Activated B cell treated with CpG ODN at 0.5 μM for 24 hours (primary cell): ENCODE measurements at regions not wholly inside any gene's neighbourhood (a gene's known extent, or its start where the extent isn't known, plus 50 kb on each side); places are given as distances from the start of the nearest gene placed in this dataset.

ENCODE experiments used
- ATAC-seq: fragments of 200-7000 bp; cut with Tn5 transposase; one replicate; pipeline ENCODE4 v1.10.0; 2021; ENCODE audit warnings: low read depth, mild to moderate bottlenecking, moderate library complexity
- CTCF ChIA-PET: fragments of 350-600 bp; sonication (Branson Sonifier 250); formaldehyde crosslinking; loops from one replicate; lab custom pipeline; 2021; ENCODE audit warnings: antibody characterized with exemption; lab: Charles Lee
- POLR2A ChIA-PET: fragments of 350-600 bp; sonication (Branson Sonifier 250); formaldehyde crosslinking; loops from one replicate; lab custom pipeline; 2021; ENCODE audit warnings: antibody characterized with exemption; lab: Charles Lee
- DNase-seq: peaks from one replicate; pipeline ENCODE4 v3.0.0; 2022
- H3K27ac Mint-ChIP-seq: one replicate; pipeline ENCODE4 v1.8.0; 2020; ENCODE audit warnings: mixed read lengths
- H3K27me3 Mint-ChIP-seq: one replicate; pipeline ENCODE4 v1.8.0; 2021; ENCODE audit warnings: mixed read lengths
- H3K36me3 Mint-ChIP-seq: one replicate; pipeline ENCODE4 v1.8.0; 2021; ENCODE audit warnings: low read depth, mixed read lengths
- H3K4me1 Mint-ChIP-seq: one replicate; pipeline ENCODE4 v1.8.0; 2021; ENCODE audit warnings: mixed read lengths
- H3K4me3 Mint-ChIP-seq: one replicate; pipeline ENCODE4 v1.8.0; 2020; ENCODE audit warnings: mild to moderate bottlenecking, mixed read lengths
- H3K9me3 Mint-ChIP-seq: one replicate; pipeline ENCODE4 v1.8.0; 2020; ENCODE audit warnings: mixed read lengths
- CTCF ChIP-seq: fragments of 200-600 bp; IDR thresholded peaks from one replicate; pipeline ENCODE4 v1.8.0; 2022; ENCODE audit warnings: antibody characterized with exemption, mild to moderate bottlenecking
- intact Hi-C: fragments of 100-400 bp; cut with micrococcal nuclease; formaldehyde crosslinking; loops from one replicate; pipeline ENCODE4 v1.15.1; 2024

- Mint-ChIP-seq H3K4me3 (no peak overlapping the region), H3K27me3 (no peaks in the 10 kb centered on the region), H3K4me1 (no peaks in the 10 kb centered on the region), H3K27ac (no peak overlapping the region), H3K9me3 (peaks cover 3% of the 10 kb centered on the region), H3K36me3 (no peaks in the 10 kb centered on the region)
- no peak for DNase-seq
- CTCF ChIA-PET = no interaction called here
- intact Hi-C loops = no loop called here
- TF ChIP-seq CTCF = no peak
- no peak for ATAC-seq
- POLR2A ChIA-PET = no interaction called here
Observed at GRCh38 chr2:122935506-122935905, 1089.6 kb upstream of the CNTNAP5 start.

DNA sequence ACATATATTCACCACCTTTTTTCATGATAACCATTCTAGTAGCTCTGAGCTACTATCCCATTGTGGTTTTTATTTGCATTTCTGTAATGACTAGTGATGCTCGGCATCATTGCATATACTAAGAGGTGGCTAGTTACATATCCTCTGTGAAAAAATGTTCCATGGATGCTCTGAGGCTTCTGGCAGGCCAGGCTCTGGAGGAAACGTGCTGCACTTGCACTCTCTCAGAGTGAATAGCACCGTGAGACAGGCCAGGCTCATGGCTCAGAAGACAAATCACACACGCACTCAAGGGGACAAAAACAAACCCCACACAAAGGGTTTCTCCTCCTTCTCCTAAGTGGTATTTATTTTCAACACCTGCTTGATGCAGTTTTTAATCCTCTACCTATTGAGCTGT, 1085.3 kb upstream of the CNTNAP5 start:
- no peak for TF ChIP-seq CTCF
- Mint-ChIP-seq H3K4me3 (no peak overlapping the region), H3K27me3 (no peaks in the 10 kb centered on the region), H3K4me1 (no peaks in the 10 kb centered on the region), H3K36me3 (no peaks in the 10 kb centered on the region), H3K27ac (no peak overlapping the region), H3K9me3 (peaks cover 3% of the 10 kb centered on the region)
- DNase-seq = no peak
- intact Hi-C loops = no loop called here
- ATAC-seq = no peak
- ChIA-PET CTCF (no interaction called here), POLR2A (no interaction called here)

GRCh38 chr2:122949523-122949922, 1075.6 kb upstream of the CNTNAP5 start:
- peaks cover 7% of the 10 kb centered on the region for H3K9me3 Mint-ChIP-seq
- DNase-seq = no peak
- TF ChIP-seq CTCF = no peak
- H3K4me3 Mint-ChIP-seq = no peak overlapping the region
- H3K4me1 Mint-ChIP-seq = no peaks in the 10 kb centered on the region
- ChIA-PET POLR2A (no interaction called here), CTCF (no interaction called here)
- H3K36me3 Mint-ChIP-seq = no peaks in the 10 kb centered on the region
- intact Hi-C loops = no loop called here
- no peaks in the 10 kb centered on the region for H3K27me3 Mint-ChIP-seq
- no peak for ATAC-seq
- H3K27ac Mint-ChIP-seq = no peak overlapping the region

DNA sequence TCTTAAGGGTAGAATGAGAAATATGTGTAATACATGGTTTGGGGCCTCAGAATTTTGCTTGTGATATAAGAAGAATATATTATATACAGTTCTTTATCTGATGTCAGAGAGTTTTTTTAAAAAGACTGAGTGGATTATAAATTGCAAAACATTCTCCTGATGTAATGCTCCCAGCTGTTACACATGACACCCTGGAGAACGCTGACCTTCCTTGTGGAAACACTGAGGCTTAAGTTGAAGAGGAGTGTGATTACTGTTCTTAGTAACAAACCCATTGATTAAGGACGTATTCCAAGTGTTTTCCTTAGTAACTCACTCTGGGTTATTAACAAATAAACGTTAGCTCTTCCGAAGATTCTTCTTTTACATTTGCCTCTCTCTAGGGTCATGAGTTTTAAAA, 1069.3 kb upstream of the CNTNAP5 start:
- Mint-ChIP-seq H3K4me1 (no peaks in the 10 kb centered on the region), H3K4me3 (no peak overlapping the region), H3K36me3 (no peaks in the 10 kb centered on the region), H3K27me3 (no peaks in the 10 kb centered on the region), H3K9me3 (peaks cover 2% of the 10 kb centered on the region), H3K27ac (no peak overlapping the region)
- CTCF ChIA-PET = no interaction called here
- intact Hi-C loops = no loop called here
- no peak for DNase-seq
- POLR2A ChIA-PET = no interaction called here
- TF ChIP-seq CTCF = no peak
- no peak for ATAC-seq

DNA sequence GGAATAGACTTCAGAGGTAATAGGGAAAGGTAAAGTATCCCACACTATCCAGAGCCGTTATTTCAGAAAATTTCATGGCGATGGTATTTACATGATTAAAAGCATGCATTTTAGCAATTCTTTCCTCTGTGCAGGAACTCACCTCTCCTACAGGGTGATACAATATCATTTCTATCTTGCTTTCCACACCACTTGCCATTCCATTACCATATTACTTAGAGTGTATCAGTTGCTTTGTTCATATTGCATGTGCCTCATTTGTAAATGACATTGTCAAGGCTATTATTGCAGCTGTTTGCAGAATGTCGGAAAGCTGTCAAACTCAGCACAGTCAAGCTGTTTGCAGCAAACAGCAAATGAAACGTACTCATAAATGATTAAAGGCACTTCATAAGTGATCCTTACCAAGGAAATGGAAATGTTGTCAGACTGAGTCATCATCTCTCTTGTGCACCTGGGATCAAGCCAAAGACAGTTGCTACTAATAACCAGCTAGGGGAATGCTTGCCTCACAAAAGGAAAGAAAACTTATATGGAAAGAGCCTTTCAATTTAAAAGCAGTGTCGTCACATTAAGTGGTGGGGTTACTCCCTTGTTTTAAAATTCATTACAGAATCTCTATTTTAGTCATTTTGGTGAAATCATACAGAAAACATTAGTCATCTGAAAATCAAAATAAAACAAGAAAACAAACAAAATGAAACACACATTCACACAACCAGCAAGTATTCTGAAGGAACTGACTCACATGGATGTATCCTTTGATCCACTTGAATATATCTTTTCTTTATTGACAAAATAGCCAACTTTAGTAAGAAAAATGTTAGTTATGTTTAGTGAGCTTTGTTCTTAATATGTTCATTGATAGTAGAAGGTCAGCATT, 1064.1 kb upstream of the CNTNAP5 start:
- CTCF ChIA-PET = no interaction called here
- no peaks in the 10 kb centered on the region for H3K4me1 Mint-ChIP-seq
- ATAC-seq (no peak), DNase-seq (no peak)
- H3K27me3 Mint-ChIP-seq = no peaks in the 10 kb centered on the region
- no peak for TF ChIP-seq CTCF
- no peak overlapping the region for H3K4me3 Mint-ChIP-seq
- peaks cover 7% of the 10 kb centered on the region for H3K9me3 Mint-ChIP-seq
- intact Hi-C loops = no loop called here
- POLR2A ChIA-PET = no interaction called here
- H3K36me3 Mint-ChIP-seq = no peaks in the 10 kb centered on the region
- no peak overlapping the region for H3K27ac Mint-ChIP-seq
